HUES64 (cell line): ENCODE measurements at regions not wholly inside any gene's neighbourhood (a gene's known extent, or its start where the extent isn't known, plus 50 kb on each side); places are given as distances from the start of the nearest gene placed in this dataset.

Source experiments
- H3K27ac ChIP-seq: 2 replicates; pipeline ENCODE4 v1.7.0; 2013; ENCODE audit warnings: low read depth, low read length, inconsistent platforms
- H3K27me3 ChIP-seq: 2 replicates; pipeline ENCODE4 v1.6.1; 2013; ENCODE audit warnings: mild to moderate bottlenecking, low read length; ENCODE audit not compliant: insufficient read depth
- H3K36me3 ChIP-seq: 2 replicates; pipeline ENCODE4 v1.6.1; 2013; ENCODE audit warnings: mild to moderate bottlenecking, low read length; ENCODE audit not compliant: insufficient read depth
- H3K4me1 ChIP-seq: 2 replicates; pipeline ENCODE4 v1.6.1; 2013; ENCODE audit warnings: mild to moderate bottlenecking, low read length, moderate library complexity; ENCODE audit not compliant: insufficient read depth
- H3K4me3 ChIP-seq: 2 replicates; pipeline ENCODE4 v1.5.1; 2013; ENCODE audit warnings: mild to moderate bottlenecking, low read length, moderate library complexity
- H3K9ac ChIP-seq: 2 replicates; pipeline ENCODE4 v1.6.1; 2013; ENCODE audit warnings: mild to moderate bottlenecking, low read depth, low read length
- H3K9me3 ChIP-seq: 2 replicates; pipeline ENCODE4 v1.6.1; 2013; ENCODE audit warnings: low read depth, low read length; ENCODE audit not compliant: insufficient read depth
- WGBS: fragments of 150-250, 120-280 bp; methylation state at CpG from one replicate; pipeline ENCODE4 v1.1.7; 2013; ENCODE audit warnings: missing lambda C conversion rate; 5-methylcytosine and 5-hydroxymethylcytosine counted together

- Histone ChIP-seq H3K4me3 (no peak overlapping the region), H3K9ac (no peak overlapping the region), H3K4me1 (no peaks in the 10 kb centered on the region), H3K27ac (no peak overlapping the region), H3K9me3 (no peaks in the 10 kb centered on the region), H3K36me3 (no peaks in the 10 kb centered on the region), H3K27me3 (peaks cover 9% of the 10 kb centered on the region; the same call in 1 of the 2 replicates)
- WGBS = 83% methylated on average over 23 of the region's 23 CpGs
Observed at GRCh38 chr20:62575976-62576722, 66.2 kb upstream of the SLCO4A1 start.

- Histone ChIP-seq H3K36me3 (no peaks in the 10 kb centered on the region), H3K9me3 (no peaks in the 10 kb centered on the region), H3K9ac (no peak overlapping the region), H3K4me1 (peaks cover 3% of the 10 kb centered on the region; the same call in 1 of the 2 replicates), H3K27ac (no peak overlapping the region), H3K4me3 (no peak overlapping the region), H3K27me3 (peaks cover 9% of the 10 kb centered on the region; the same call in 1 of the 2 replicates)
- 56% methylated on average over 13 of the region's 15 CpGs for WGBS
Observed at GRCh38 chr20:62576815-62577489, 65.4 kb upstream of the SLCO4A1 start.

- Histone ChIP-seq H3K9ac (no peak overlapping the region), H3K9me3 (no peaks in the 10 kb centered on the region), H3K36me3 (no peaks in the 10 kb centered on the region), H3K27me3 (peaks cover 9% of the 10 kb centered on the region; the same call in 1 of the 2 replicates), H3K4me3 (no peak overlapping the region), H3K4me1 (peaks cover 4% of the 10 kb centered on the region; the same call in 1 of the 2 replicates), H3K27ac (no peak overlapping the region)
- WGBS = 53% methylated on average over 14 of the region's 14 CpGs
Observed at GRCh38 chr20:62577490-62577836, 64.8 kb upstream of the SLCO4A1 start.

- Histone ChIP-seq H3K27me3 (peaks cover 9% of the 10 kb centered on the region; the same call in 1 of the 2 replicates), H3K9me3 (no peaks in the 10 kb centered on the region), H3K4me1 (peaks cover 4% of the 10 kb centered on the region; the same call in 1 of the 2 replicates), H3K36me3 (no peaks in the 10 kb centered on the region), H3K4me3 (no peak overlapping the region), H3K27ac (no peak overlapping the region), H3K9ac (no peak overlapping the region)
- 71% methylated on average over 20 of the region's 20 CpGs for WGBS
Observed at GRCh38 chr20:62578294-62578897, 63.9 kb upstream of the SLCO4A1 start.

DNA sequence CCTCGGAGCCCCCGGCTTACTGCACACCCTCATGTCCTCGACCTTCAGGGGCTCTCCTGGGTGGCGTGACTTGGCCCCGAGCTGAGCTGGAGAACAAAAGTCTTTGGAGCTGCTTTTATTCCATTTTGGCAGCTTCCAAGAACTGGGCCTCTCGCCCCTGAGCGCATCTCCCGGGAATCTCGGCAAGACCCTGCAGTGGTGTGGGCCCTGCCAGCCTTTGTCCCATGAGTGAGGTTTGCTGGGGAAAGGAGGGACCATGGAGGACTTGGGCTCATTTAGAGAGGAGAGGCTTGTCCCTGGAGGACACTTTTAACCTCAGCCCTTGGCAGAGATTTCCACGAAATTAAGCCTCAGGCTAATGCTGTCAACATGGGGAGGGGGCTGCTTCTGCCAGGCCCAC is 62.3 kb upstream of the SLCO4A1 start:
- Histone ChIP-seq H3K27ac (no peak overlapping the region), H3K27me3 (peaks cover 9% of the 10 kb centered on the region; the same call in 1 of the 2 replicates), H3K36me3 (no peaks in the 10 kb centered on the region), H3K4me1 (peaks cover 4% of the 10 kb centered on the region; the same call in 1 of the 2 replicates), H3K4me3 (no peak overlapping the region), H3K9me3 (no peaks in the 10 kb centered on the region), H3K9ac (no peak overlapping the region)
- 75% methylated on average over 9 of the region's 10 CpGs for WGBS

DNA sequence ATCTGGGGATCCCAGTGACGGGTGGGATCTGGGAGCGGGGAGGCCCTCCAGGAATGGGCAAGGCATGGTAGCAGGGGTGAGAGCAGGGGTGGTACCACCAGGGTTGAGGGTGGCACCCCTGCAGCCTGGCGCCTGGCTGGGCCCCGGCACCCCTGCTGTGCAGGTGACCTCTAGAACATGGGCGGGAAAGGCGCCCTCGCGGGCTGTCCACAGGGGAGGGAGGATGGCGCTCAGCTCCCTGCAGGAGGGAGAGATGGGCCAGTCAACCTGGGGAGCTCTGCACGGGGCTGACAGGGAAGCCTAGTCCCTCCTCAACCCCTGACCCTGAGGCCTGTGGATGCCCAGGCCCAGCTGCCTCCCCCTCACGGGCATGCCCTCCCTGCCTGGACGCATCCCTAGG is 61.6 kb upstream of the SLCO4A1 start:
- 89% methylated on average over 12 of the region's 12 CpGs for WGBS
- Histone ChIP-seq H3K27me3 (peaks cover 9% of the 10 kb centered on the region; the same call in 1 of the 2 replicates), H3K4me3 (no peak overlapping the region), H3K4me1 (peaks cover 4% of the 10 kb centered on the region; the same call in 1 of the 2 replicates), H3K36me3 (no peaks in the 10 kb centered on the region), H3K27ac (no peak overlapping the region), H3K9me3 (no peaks in the 10 kb centered on the region), H3K9ac (no peak overlapping the region)

DNA sequence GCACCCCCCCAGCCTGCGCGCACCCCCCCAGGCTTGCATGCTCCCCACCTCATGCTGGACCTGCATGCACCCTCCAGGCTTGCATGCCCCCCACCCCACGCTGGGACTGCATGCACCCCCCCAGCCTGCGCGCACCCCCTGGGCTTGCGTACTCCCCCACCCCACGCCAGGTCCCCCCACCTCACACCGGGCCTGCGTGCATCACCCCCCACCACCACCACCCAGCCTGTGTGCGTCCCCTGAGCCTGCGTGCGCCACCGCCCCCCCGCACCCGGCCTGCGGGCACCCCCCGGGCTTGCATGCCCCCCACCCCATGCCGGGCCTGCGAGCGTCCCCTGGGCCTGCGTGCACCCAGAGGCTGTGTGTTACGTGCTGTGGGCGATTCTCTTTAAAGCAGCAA is 61.0 kb upstream of the SLCO4A1 start:
- Histone ChIP-seq H3K27ac (no peak overlapping the region), H3K9me3 (no peaks in the 10 kb centered on the region), H3K4me3 (no peak overlapping the region), H3K36me3 (no peaks in the 10 kb centered on the region), H3K4me1 (peaks cover 4% of the 10 kb centered on the region; the same call in 1 of the 2 replicates), H3K9ac (no peak overlapping the region), H3K27me3 (peaks cover 9% of the 10 kb centered on the region; the same call in 1 of the 2 replicates)
- 82% methylated on average over 20 of the region's 23 CpGs for WGBS

- Histone ChIP-seq H3K9me3 (no peaks in the 10 kb centered on the region), H3K9ac (no peak overlapping the region), H3K4me3 (no peak overlapping the region), H3K36me3 (no peaks in the 10 kb centered on the region), H3K4me1 (peaks cover 4% of the 10 kb centered on the region; the same call in 1 of the 2 replicates), H3K27ac (no peak overlapping the region), H3K27me3 (peaks cover 9% of the 10 kb centered on the region; the same call in 1 of the 2 replicates)
- 53% methylated on average over 16 of the region's 16 CpGs for WGBS
Observed at GRCh38 chr20:62581806-62582205, 60.5 kb upstream of the SLCO4A1 start.

DNA sequence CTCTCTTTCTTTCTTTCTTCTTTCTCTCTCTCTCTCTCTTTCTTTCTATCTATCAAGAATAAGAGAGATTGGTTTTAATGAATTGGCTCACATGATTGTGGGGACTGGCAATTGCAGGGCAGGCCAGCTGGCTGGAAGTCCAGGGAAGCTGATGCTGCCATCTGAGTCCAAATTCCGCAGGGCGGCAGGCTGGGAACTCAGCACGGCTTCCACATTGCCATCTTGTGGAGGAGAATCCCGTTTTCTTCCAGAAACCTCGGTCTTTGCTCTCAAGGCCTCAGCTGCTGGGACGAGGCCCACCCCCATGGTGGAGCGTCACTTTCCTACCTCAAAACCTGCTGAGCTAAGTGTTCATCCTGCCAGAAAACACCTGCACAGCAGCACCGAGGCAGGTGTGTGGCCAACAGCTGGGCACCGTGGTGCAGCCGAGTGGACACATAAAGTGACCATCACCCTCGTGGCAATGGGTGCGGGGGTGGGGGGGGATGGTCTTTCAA is 58.8 kb upstream of the SLCO4A1 start:
- 65% methylated on average over 12 of the region's 12 CpGs for WGBS
- Histone ChIP-seq H3K36me3 (no peaks in the 10 kb centered on the region), H3K4me1 (peaks cover 4% of the 10 kb centered on the region; the same call in 1 of the 2 replicates), H3K4me3 (no peak overlapping the region), H3K9me3 (no peaks in the 10 kb centered on the region), H3K27me3 (peaks cover 9% of the 10 kb centered on the region; the same call in 1 of the 2 replicates), H3K9ac (no peak overlapping the region), H3K27ac (no peak overlapping the region)

GRCh38 chr20:62584671-62585460 is 57.4 kb upstream of the SLCO4A1 start:
- no peak overlapping the region for H3K4me3 ChIP-seq
- WGBS = 84% methylated on average over 16 of the region's 16 CpGs
- H3K27me3 ChIP-seq = no peaks in the 10 kb centered on the region
- H3K9me3 ChIP-seq = no peaks in the 10 kb centered on the region
- no peaks in the 10 kb centered on the region for H3K36me3 ChIP-seq
- no peak overlapping the region for H3K27ac ChIP-seq
- H3K9ac ChIP-seq = no peak overlapping the region
- peaks cover 4% of the 10 kb centered on the region; the same call in 1 of the 2 replicates for H3K4me1 ChIP-seq
